CD4-positive, alpha-beta T cell (primary cell): ENCODE measurements at regions not wholly inside any gene's neighbourhood (a gene's known extent, or its start where the extent isn't known, plus 50 kb on each side); places are given as distances from the start of the nearest gene placed in this dataset.

Experiments
- ATAC-seq: fragments of 200-7000 bp; cut with Tn5 transposase; one replicate; pipeline ENCODE4 v1.10.0; 2022; ENCODE audit warnings: mild to moderate bottlenecking; ENCODE audit not compliant: poor library complexity
- CTCF ChIA-PET: fragments of 350-600 bp; sonication (Branson Sonifier 250); formaldehyde crosslinking; loops from one replicate; lab custom pipeline; 2021; ENCODE audit warnings: antibody characterized with exemption, inconsistent platforms; lab: Charles Lee
- POLR2A ChIA-PET: fragments of 350-600 bp; sonication (Branson Sonifier 250); formaldehyde crosslinking; loops from one replicate; lab custom pipeline; 2021; ENCODE audit warnings: antibody characterized with exemption, inconsistent platforms; lab: Charles Lee
- DNase-seq, 14 experiments: peaks; one replicate each; pipeline ENCODE4 v3.0.0-alpha.2; 2013 to 2020; ENCODE audit warnings: mixed read lengths in 2 of 14
- H3K27ac ChIP-seq, 2 donors: one replicate each; pipeline versions ENCODE4 v1.5.1 to v1.7.0; 2013; ENCODE audit warnings: low read length in 2 of 2, low read depth in 1 of 2, mild to moderate bottlenecking in 1 of 2
- H3K27me3 ChIP-seq, 2 experiments: 1 replicate in 1 of 2; 2 replicates in 1 of 2; pipeline versions ENCODE4 v1.6.1 to v1.7.0; 2013; ENCODE audit warnings: low read length in 2 of 2, control low read depth in 1 of 2, mild to moderate bottlenecking in 1 of 2, moderate library complexity in 1 of 2; ENCODE audit not compliant: insufficient read depth in 2 of 2, control insufficient read depth in 1 of 2
- H3K36me3 ChIP-seq: one replicate; pipeline ENCODE4 v1.6.1; 2013; ENCODE audit warnings: low read length, control low read depth; ENCODE audit not compliant: insufficient read depth
- H3K4me1 ChIP-seq: one replicate; pipeline ENCODE4 v1.6.1; 2013; ENCODE audit warnings: low read length, control low read depth; ENCODE audit not compliant: insufficient read depth
- H3K4me3 ChIP-seq: one replicate; pipeline ENCODE4 v1.5.1; 2013; ENCODE audit warnings: mild to moderate bottlenecking, low read length, moderate library complexity
- H3K9me3 ChIP-seq, 2 experiments: 1 replicate in 1 of 2; 2 replicates in 1 of 2; pipeline versions ENCODE4 v1.6.1 to v1.7.0; 2013; ENCODE audit warnings: low read length in 2 of 2, mild to moderate bottlenecking in 2 of 2, control low read depth in 1 of 2, moderate library complexity in 1 of 2; ENCODE audit not compliant: control insufficient read depth in 1 of 2, insufficient read depth in 1 of 2
- H3K27ac Mint-ChIP-seq: one replicate; pipeline ENCODE4 v1.8.0; 2020; ENCODE audit warnings: mixed read lengths
- H3K27me3 Mint-ChIP-seq: one replicate; pipeline ENCODE4 v1.8.0; 2021; ENCODE audit warnings: mixed read lengths
- H3K36me3 Mint-ChIP-seq: one replicate; pipeline ENCODE4 v1.8.0; 2021; ENCODE audit warnings: low read depth, mixed read lengths
- H3K4me1 Mint-ChIP-seq: one replicate; pipeline ENCODE4 v1.8.0; 2021; ENCODE audit warnings: low read depth, mixed read lengths
- H3K4me3 Mint-ChIP-seq: one replicate; pipeline ENCODE4 v1.8.0; 2020; ENCODE audit warnings: mild to moderate bottlenecking, mixed read lengths
- H3K9me3 Mint-ChIP-seq: one replicate; pipeline ENCODE4 v1.8.0; 2020; ENCODE audit warnings: mixed read lengths
- CTCF ChIP-seq: fragments of 200-600 bp; IDR thresholded peaks from one replicate; pipeline ENCODE4 v1.8.0; 2022; ENCODE audit warnings: antibody characterized with exemption, mild to moderate bottlenecking
- intact Hi-C, 2 experiments: fragments of 100-400 bp; cut with DNase I in 1 of 2; cut with micrococcal nuclease in 1 of 2; formaldehyde crosslinking; loops; one replicate each; pipeline versions ENCODE4 v1.15.1 to v1.9.0; 2023 to 2025; cut with DNase I, micrococcal nuclease

DNA sequence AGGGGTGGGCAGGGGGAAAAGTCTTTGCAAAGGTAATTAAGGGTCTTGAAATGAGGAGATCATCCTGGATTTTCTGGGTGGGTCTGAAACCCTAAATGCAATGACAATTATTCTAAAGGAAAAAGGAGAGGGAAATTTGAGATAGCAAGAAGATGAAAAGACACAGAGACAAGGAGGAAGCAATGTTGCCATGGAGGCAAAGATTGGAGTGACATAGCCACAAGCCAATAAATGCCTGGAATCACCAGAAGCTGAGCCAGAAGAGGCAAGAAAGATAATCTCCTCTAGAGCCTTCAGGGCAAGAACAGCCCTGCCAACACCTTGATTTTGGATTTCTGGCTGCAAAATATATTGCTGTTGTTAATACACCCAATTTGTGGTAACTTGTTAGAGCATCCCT is 1246.3 kb upstream of the PIK3C3 start:
- H3K27ac Mint-ChIP-seq, result no peak overlapping the region
- H3K36me3 Mint-ChIP-seq, result no peaks in the 10 kb centered on the region

DNA sequence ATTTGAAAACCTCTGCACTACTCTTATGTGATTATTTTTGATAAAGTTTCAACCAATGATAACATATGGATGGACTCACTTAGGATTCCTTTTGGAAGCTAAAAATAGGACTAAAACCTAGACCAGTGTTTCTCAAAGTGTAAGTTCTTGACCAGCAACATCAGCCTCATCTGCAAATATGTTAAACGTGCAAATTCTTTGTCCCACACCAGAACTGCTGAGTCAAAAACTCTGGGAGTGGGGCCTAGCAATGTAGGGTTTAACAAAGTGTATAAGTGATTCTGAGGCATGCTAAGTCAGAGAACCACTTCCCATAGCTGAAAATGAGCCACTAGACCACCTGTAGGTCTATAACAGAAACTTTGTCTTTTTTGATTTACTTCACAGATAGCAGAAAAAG is 1247.2 kb upstream of the PIK3C3 start:
- no peak for TF ChIP-seq CTCF
- intact Hi-C loops, result no loop called here
- ATAC-seq (no peak), DNase-seq (no peak)
- H3K27ac ChIP-seq, result no peak overlapping the region
- POLR2A ChIA-PET, result no interaction called here
- no peaks in the 10 kb centered on the region for H3K27me3 Mint-ChIP-seq
- H3K27me3 ChIP-seq, result no peaks in the 10 kb centered on the region
- H3K36me3 ChIP-seq, result no peaks in the 10 kb centered on the region
- H3K4me3 Mint-ChIP-seq, result no peak overlapping the region
- no peak overlapping the region for H3K27ac Mint-ChIP-seq
- H3K4me1 Mint-ChIP-seq, result no peaks in the 10 kb centered on the region
- CTCF ChIA-PET, result no interaction called here
- H3K4me1 ChIP-seq, result no peaks in the 10 kb centered on the region
- peaks cover 8% of the 10 kb centered on the region for H3K9me3 Mint-ChIP-seq
- H3K4me3 ChIP-seq, result no peak overlapping the region
- H3K36me3 Mint-ChIP-seq, result no peaks in the 10 kb centered on the region
- H3K9me3 ChIP-seq, result no peaks in the 10 kb centered on the region

More for the DNA sequence above, 1246.3 kb upstream of the PIK3C3 start:
- H3K9me3 ChIP-seq, result no peaks in the 10 kb centered on the region
- no peak for ATAC-seq
- no peak for DNase-seq
- intact Hi-C loops, result no loop called here
- no peak overlapping the region for H3K27ac ChIP-seq
- Mint-ChIP-seq H3K9me3 (peaks cover 8% of the 10 kb centered on the region), H3K4me1 (no peaks in the 10 kb centered on the region), H3K4me3 (no peak overlapping the region), H3K27me3 (no peaks in the 10 kb centered on the region)
- H3K4me3 ChIP-seq, result no peak overlapping the region
- no peak for TF ChIP-seq CTCF
- POLR2A ChIA-PET, result no interaction called here
- CTCF ChIA-PET, result no interaction called here
- H3K27me3 ChIP-seq, result no peaks in the 10 kb centered on the region
- H3K36me3 ChIP-seq, result no peaks in the 10 kb centered on the region
- no peaks in the 10 kb centered on the region for H3K4me1 ChIP-seq

- Histone ChIP-seq H3K27ac (no peak overlapping the region), H3K36me3 (no peaks in the 10 kb centered on the region), H3K4me1 (no peaks in the 10 kb centered on the region), H3K27me3 (no peaks in the 10 kb centered on the region), H3K9me3 (peaks cover 0 to 3% of the 10 kb centered on the region in 2 experiments), H3K4me3 (no peak overlapping the region)
- intact Hi-C loops, result no loop called here
- Mint-ChIP-seq H3K9me3 (peaks cover 18% of the 10 kb centered on the region), H3K4me3 (no peak overlapping the region), H3K36me3 (no peaks in the 10 kb centered on the region), H3K4me1 (no peaks in the 10 kb centered on the region), H3K27me3 (no peaks in the 10 kb centered on the region), H3K27ac (no peak overlapping the region)
- CTCF ChIA-PET, result no interaction called here
- DNase-seq, result no peak
- POLR2A ChIA-PET, result no interaction called here
- TF ChIP-seq CTCF, result no peak
- ATAC-seq, result no peak
These were observed 1256.9 kb upstream of the PIK3C3 start for GRCh38 chr18:40698129-40698528.
